KBM-7 (cell line): ENCODE measurements at regions not wholly inside any gene's neighbourhood (a gene's known extent, or its start where the extent isn't known, plus 50 kb on each side); places are given as distances from the start of the nearest gene placed in this dataset.

Experiments used
- DNase-seq: peaks from one replicate; pipeline ENCODE4 v3.0.0-alpha.2; 2015
- in situ Hi-C: fragments of 300-500 bp; cut with MboI; formaldehyde crosslinking; loops from 2 replicates; pipeline ENCODE4 v1.14.3; 2020; ENCODE audit warnings: low sequenced_read_pairs, low pct_unique_long_range_greater_than_20kb, mixed read lengths

DNA sequence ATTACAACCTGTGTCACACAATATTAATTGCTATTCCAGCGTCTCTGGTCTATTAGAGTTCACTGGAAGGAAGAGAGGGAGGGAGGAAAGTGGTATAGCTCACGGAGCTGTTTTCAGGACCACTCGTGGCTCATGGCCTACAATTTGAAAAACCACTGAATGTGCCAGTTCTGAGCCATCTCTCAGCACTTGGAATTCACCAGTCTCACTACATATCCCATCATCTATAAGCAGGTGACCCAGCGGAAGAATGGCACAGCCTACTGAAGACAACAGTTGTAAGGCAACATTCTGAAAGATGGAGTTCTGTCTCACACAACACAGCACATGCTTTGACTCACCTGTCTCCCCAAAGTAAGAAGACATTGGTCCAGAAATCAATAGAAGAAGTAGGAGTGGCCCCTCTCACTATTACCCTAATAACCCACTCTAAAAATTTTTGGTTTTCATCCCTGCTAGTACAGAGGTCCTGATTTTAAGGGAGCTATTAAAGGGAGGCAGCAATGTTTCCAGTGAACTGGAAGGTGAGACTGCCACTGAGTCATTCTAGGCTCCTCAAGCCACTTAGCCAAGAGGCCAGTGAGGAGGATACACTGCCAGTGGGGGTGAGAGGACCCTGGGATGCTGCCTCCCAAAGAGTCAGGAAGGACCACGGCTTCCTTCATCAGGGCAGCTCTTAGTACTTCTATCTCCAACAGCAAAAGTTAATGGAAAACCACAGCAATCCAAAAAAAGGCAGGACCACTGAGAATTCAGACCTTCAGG, 50.0 kb upstream of the DOCK9 start:
- in situ Hi-C loops: no loop called here
- DNase-seq: no peak

GRCh38 chr13:99028890-99029289, 51.0 kb upstream of the DOCK9 start:
- in situ Hi-C loops: no loop called here
- no peak for DNase-seq

DNA sequence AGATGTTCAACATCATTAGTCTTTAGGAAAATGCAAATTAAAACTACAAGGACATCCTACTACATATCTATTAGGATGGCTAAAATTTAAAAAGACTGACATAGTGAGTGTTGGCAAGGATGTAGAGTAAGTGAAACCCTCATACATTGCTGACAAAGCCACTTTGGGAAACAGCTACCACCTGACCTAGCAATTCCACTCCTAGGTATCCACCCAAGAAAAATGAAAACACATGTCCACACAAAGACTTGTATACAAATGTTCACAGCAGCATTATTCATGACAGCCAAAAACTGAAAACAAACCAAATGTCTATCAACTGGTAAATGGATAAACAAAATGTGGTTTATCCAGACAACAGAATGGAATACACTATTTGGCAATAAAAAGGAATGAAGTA, 51.7 kb upstream of the DOCK9 start:
- no peak for DNase-seq
- in situ Hi-C loops: no loop called here

DNA sequence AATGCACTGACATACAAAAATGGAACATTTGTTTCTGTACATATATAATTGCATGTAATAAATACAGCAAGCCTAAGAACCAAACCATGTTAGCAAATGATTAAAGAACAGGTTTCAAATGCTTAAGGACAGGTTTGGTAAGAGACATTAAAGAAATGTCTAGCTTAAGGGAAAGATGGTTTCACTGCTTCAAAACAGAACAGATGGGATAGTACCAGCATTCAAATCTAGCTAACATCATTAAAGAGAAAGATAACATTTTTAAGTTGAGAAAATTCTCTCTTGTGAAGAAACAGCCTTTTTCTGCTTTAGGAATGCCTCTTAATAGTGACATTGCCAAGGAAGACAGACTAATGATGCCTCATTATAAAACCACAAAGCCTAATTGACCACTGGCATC, 52.5 kb upstream of the DOCK9 start:
- no peak for DNase-seq
- in situ Hi-C loops: no loop called here

DNA sequence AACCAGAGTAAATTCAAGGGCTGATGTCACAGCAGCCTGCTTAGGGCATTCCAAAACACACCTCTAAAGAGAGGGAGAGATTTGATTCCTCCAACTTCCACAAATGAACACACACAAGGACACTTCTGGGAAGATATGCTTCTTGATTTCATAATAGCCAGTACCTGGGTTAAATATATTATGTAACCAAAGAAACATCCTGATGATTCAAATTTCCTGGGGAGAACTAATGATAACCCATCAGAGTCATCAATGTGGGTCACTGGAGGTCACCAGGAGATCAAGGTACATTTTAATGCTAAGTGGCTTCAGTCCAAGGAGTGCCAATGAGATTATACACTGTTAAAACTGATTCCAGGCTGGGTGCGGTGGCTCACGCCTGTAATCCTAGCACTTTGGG, 54.0 kb upstream of the DOCK9 start:
- DNase-seq: no peak

GRCh38 chr13:99033814-99034213, 56.0 kb upstream of the DOCK9 start:
- in situ Hi-C loops: no loop called here
- peak; percentile 55 for DNase-seq

More for the DNA sequence above, 54.0 kb upstream of the DOCK9 start:
- in situ Hi-C loops: no loop called here

DNA sequence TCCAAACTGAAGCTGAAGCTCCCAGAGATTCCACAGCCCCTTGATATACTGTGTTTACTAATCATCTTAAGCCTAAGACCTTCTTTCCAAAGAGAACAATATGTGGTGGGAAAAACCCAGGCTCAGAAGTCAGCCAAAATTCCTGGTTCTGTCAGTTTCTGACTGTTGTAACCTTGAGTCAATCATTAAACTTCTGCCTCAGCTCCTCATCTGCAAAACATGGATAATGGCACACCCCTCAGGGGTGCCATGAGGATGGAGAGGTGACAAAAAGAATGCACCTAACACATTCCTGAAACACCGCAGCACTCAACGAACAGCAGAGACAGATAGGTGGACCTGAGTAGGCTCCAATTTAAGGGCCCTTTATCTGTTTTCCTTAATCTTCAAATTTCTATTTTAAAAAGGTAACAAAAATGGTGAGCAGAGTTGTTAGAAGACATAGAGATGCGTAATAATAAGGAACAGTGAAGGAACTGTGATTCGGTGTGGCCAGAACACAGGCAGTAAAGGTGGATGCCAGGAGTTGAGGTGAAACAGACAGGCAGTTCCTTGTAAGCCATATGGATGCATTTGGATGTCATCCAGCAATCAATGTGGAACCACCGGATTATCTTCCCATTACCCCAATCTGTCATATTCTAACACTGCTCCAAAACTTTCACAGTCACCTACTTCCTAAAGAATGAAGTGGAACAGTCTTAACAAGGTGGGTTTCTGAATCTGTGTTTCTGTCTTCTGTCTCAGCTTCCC, 56.6 kb upstream of the DOCK9 start:
- in situ Hi-C loops: no loop called here
- DNase-seq: no peak

DNA sequence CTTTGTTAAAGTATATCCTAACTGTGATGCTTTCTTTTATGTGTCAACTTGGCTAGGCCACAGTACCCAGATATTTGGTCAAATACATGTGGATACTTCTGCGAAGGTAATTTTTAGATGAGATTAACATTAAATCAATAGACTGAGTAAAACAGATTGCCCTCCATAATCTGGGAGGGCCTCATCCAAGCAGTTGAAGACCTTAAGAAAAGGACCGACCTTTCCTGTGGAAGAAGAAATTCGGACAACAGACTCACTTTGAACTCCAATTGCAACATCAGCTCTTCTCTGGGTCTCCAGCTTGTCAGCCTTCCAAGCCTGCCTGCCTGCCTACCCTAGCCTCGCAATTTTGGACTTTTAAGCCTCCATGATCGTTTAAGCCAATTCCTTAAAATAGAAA, 57.9 kb upstream of the DOCK9 start:
- in situ Hi-C loops: no loop called here

DNA sequence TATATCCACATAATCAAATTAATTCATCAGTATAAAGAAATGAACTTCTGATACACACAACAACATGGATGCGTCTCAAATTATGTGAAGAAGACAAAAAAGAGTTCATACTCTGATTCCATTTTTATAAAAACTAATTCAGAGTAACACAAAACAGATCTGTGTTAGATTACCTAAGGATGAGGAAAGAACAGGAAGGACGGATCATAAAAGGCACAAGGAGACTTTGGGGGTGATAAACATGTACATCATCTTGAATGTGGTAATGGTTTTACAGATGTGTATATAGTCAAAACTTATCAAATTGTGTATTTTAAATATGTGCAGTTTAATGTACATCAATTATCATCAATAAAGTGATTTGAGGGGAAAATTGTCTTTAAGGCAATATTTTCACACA, 59.9 kb upstream of the DOCK9 start:
- in situ Hi-C loops: no loop called here
- DNase-seq: no peak

More for the DNA sequence above, 57.9 kb upstream of the DOCK9 start:
- DNase-seq: no peak

- in situ Hi-C loops: no loop called here
- no peak for DNase-seq
These were observed 61.9 kb upstream of the DOCK9 start for GRCh38 chr13:99039718-99040280.

DNA sequence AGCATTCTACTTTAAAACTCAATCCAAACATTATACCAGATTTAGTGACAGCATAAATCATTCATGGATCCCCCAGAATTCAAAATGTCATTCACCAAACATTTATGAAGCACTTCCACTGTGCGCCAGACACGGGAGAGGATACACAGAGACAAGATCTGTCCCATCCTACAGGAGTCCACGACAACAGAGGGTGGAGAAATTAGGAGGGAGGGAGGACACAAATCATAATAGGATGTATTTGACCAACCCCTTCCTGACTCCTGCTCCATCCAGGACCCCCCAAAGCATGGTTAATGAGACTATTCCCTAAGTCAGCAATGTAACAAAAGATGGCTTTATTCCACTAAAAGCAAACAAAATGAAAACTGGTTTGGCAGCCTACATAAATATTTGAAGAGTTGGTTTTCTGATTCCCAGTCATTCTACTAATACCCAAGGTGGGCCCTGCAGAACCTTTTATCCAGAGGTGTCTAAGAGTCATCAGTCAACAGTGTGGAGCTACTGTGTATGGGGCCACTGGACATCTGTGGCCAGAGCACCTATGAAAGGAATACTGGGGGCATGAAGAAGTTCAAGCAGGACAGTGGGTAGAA, 62.8 kb upstream of the DOCK9 start:
- in situ Hi-C loops: no loop called here

DNA sequence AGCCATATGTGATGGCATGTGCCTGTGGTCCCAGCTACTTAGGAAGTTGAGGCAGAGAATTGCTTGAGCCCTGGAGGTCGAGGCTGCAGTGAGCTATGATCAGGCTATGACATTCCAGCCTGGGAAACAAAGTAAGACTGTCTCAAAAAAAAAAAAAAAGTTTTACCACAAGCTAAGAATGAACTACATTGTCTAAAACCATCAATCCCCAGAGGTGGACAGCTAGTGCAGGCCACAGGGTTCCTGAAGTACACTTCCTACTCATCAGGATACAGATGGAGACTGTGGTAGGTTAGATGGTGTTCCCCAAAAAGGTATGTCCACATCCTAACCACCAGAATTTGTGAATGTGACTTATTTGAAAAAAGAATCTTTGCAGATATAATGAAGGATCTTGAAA, 63.5 kb upstream of the DOCK9 start:
- no peak for DNase-seq
- in situ Hi-C loops: no loop called here

More for the DNA sequence above, 62.8 kb upstream of the DOCK9 start:
- no peak for DNase-seq

- no peak for DNase-seq
- in situ Hi-C loops: no loop called here
These were observed 63.9 kb upstream of the DOCK9 start for GRCh38 chr13:99041788-99042187.

DNA sequence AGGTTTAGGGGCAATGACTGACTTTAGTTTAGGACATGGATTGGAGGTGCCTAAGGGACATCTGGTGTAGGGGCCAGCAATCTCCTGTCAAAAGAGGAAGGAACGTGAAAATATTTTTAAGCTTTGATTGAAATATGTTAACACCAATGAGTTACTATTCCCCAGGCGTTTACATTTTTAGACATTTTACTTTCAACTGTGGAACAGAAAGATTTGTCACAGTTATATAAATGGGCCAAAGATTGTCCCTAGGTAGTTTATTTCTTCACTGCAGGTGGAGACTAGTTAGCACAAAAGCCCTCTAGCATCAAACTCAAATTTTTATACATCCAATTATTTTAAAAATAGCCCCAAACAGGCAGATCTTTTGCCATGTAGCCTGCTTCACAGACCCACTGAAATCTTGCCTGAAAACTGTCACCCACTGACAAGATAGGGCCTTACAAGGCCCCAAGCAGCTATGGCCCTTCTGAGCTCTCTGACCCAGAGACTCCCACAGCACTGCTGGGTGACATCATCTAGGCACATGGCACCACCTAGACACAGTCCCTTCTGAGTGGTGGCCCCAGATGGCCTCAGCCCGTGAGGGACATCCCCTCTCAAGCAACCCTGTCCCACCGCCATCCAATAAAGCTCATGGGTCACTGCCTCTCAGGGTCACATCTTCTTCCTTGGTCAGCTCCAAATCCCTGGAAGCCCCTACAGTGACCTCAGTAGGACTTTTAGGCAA, 64.8 kb upstream of the DOCK9 start:
- in situ Hi-C loops: no loop called here
- DNase-seq: no peak

DNA sequence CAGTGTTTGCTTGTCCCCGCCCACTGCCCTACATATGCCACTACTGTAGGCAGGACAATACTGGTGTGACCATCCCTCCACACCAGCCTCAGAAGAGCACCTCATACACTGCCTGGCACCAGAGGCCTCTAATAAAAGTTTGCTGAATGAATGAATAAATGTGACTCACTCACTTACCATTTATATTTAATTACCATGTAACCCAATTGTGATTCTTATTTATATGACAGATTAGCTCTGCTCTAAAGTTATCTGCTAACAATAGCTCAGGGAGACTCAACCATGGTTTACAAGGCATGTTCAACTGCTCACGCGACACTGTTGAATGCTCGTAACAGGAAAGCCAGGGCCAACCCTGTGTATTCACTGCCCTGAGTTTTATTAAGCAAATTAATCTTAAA, 66.0 kb upstream of the DOCK9 start:
- no peak for DNase-seq
- in situ Hi-C loops: no loop called here

DNA sequence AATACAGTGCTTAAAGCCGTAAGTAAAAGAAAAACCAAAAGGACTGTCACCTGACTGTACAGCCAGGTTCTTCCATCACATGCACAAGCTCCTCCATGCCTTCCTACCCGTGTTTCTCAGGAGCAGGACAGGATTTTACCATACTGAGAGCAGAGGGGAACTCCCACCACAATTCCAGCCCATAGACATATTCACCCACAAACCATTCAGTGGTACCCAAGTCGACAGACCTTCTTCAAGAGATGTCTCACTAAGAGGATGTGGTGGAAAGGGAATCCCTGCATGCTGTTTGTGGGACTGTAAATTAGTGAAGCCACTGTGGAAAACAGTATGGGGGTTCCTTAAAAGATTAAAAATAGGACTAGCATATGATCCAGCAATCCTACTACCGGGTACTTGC, 66.9 kb upstream of the DOCK9 start:
- DNase-seq: no peak
- in situ Hi-C loops: no loop called here

GRCh38 chr13:99045396-99045795, 67.5 kb upstream of the DOCK9 start:
- in situ Hi-C loops: no loop called here
- no peak for DNase-seq

DNA sequence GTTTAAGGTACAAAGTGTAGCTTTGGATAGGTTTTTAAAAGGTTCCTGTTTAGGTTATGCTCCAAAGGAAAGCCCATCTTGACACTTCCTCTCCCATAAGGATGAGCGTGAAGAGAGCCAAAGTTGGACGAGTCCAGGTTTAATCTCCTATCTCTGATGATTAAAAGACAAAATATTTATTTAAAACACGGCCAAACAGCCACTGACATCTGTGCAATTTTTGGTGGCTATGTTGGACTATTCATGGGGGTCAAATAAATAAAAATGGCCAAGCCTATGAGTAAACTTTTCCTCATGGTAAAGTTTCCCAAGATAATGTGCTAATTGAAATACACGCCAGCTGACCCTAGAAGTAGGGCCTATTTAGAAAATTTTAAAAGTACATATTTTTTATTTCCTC, 69.0 kb upstream of the DOCK9 start:
- DNase-seq: no peak
- in situ Hi-C loops: no loop called here

- no peak for DNase-seq
- in situ Hi-C loops: no loop called here
These were observed 73.2 kb upstream of the DOCK9 start for GRCh38 chr13:99050983-99051488.
